HCT116 (cell line): ENCODE measurements at regions not wholly inside any gene's neighbourhood (a gene's known extent, or its start where the extent isn't known, plus 50 kb on each side); places are given as distances from the start of the nearest gene placed in this dataset.

Experiments used
- ATAC-seq: fragments of 200-7000 bp; cut with Tn5 transposase; 2 replicates; pipeline ENCODE4 v1.9.1; 2020; ENCODE audit warnings: mild to moderate bottlenecking, moderate library complexity
- BruUV-seq: library from RNA; stranded (reverse); fragments of 400-500 nt; replicated peaks from 2 replicates; lab custom pipeline; 2021; lab: Mats Ljungman, UMichigan
- CTCF ChIA-PET: fragments of 300-600 bp; sonication (Branson Sonifier 250); formaldehyde crosslinking; loops from one replicate; lab custom pipeline; 2021; ENCODE audit warnings: antibody characterized with exemption; lab: Charles Lee
- POLR2A ChIA-PET: fragments of 300-600, 350-600 bp; sonication (Branson Sonifier 250); formaldehyde crosslinking; loops from one replicate; lab custom pipeline; 2021; ENCODE audit warnings: antibody characterized with exemption; lab: Charles Lee
- RAD21 ChIA-PET, 2 experiments: fragments of 300-600 bp; sonication (Branson Sonifier 250); formaldehyde crosslinking; loops; one replicate each; lab custom pipeline; 2023; ENCODE audit warnings: low total read pairs in 2 of 2; ENCODE audit not compliant: uncharacterized antibody in 2 of 2, unreplicated experiment in 2 of 2, low non-redundant PET in 1 of 2; lab: Charles Lee
- DNase-seq: peaks from one replicate; pipeline ENCODE4 v3.0.0-alpha.2; 2010; ENCODE audit warnings: low read depth, low spot score
- H2AFZ ChIP-seq: fragments of 200-600 bp; shearing (Covaris generic), sonication (generic); 2 replicates; pipeline ENCODE4 v1.6.1; 2017; ENCODE audit warnings: low read depth, mixed run types, mixed read lengths, antibody characterized with exemption, low read length; ENCODE audit not compliant: poor library complexity, severe bottlenecking
- H3K27ac ChIP-seq: 2 replicates; pipeline ENCODE4 v1.5.1; 2012; ENCODE audit warnings: low read depth, low read length
- H3K27me3 ChIP-seq: fragments of 200-600 bp; sonication (generic); 2 replicates; pipeline ENCODE4 v1.6.1; 2016; ENCODE audit warnings: mixed run types, low read length, mixed read lengths; ENCODE audit not compliant: insufficient read depth
- H3K36me3 ChIP-seq, 2 experiments: fragments of 200-500 bp in 1 of 2; fragments of 200-600 bp in 1 of 2; sonication (Bioruptor generic) in 1 of 2; sonication (generic) in 1 of 2; 2 replicates each; pipeline versions ENCODE4 v1.5.1 to v1.6.1; 2014 to 2016; ENCODE audit warnings: low read length in 2 of 2, inconsistent platforms in 1 of 2, mixed read lengths in 1 of 2, mixed run types in 1 of 2; ENCODE audit not compliant: insufficient read depth in 2 of 2, control insufficient read depth in 1 of 2
- H3K4me1 ChIP-seq, 2 experiments: fragments of 200-600 bp in 1 of 2; sonication (generic) in 1 of 2; 2 replicates each; pipeline versions ENCODE4 v1.5.1 to v1.6.1; 2012 to 2017; ENCODE audit warnings: low read length in 2 of 2, inconsistent platforms in 1 of 2, mild to moderate bottlenecking in 1 of 2, mixed read lengths in 1 of 2, mixed run types in 1 of 2, moderate library complexity in 1 of 2; ENCODE audit not compliant: insufficient read depth in 2 of 2, control insufficient read depth in 1 of 2
- H3K4me2 ChIP-seq: fragments of 200-600 bp; sonication (generic); 2 replicates; pipeline ENCODE4 v1.6.1; 2017; ENCODE audit warnings: mixed run types, low read length, mixed read lengths
- H3K4me3 ChIP-seq, 2 experiments: fragments of 200-600 bp in 1 of 2; sonication (generic) in 1 of 2; replicated peaks in 1 of 2; 2 replicates each; pipeline ENCODE4 v1.5.1; 2011 to 2016; ENCODE audit warnings: low read length in 2 of 2, control low read depth in 1 of 2, low read depth in 1 of 2, mild to moderate bottlenecking in 1 of 2, mixed read lengths in 1 of 2, mixed run types in 1 of 2
- H3K79me2 ChIP-seq: fragments of 200-600 bp; sonication (generic); 2 replicates; pipeline ENCODE4 v1.6.1; 2017; ENCODE audit warnings: mild to moderate bottlenecking, mixed run types, low read length, moderate library complexity, mixed read lengths; ENCODE audit not compliant: insufficient read depth
- H3K9ac ChIP-seq: fragments of 200-600 bp; sonication (generic); 2 replicates; pipeline ENCODE4 v1.6.1; 2016; ENCODE audit warnings: low read length, mixed read lengths
- H3K9me2 ChIP-seq: fragments of 200-600 bp; sonication (generic), shearing (Covaris generic); 2 replicates; pipeline ENCODE4 v1.6.1; 2017; ENCODE audit warnings: mixed run types, mild to moderate bottlenecking, moderate library complexity; ENCODE audit not compliant: insufficient read depth
- H3K9me3 ChIP-seq, 2 experiments: fragments of 200-500 bp in 1 of 2; fragments of 200-600 bp in 1 of 2; sonication (Bioruptor generic) in 1 of 2; sonication (generic) in 1 of 2; 2 replicates each; pipeline ENCODE4 v1.6.1; 2014 to 2017; ENCODE audit warnings: low read length in 2 of 2, mixed read lengths in 2 of 2, inconsistent platforms in 1 of 2, low read depth in 1 of 2, mild to moderate bottlenecking in 1 of 2, mixed run types in 1 of 2, moderate library complexity in 1 of 2; ENCODE audit not compliant: control insufficient read depth in 1 of 2, insufficient read depth in 1 of 2
- H4K20me1 ChIP-seq: fragments of 200-600 bp; sonication (generic), shearing (Covaris generic); 2 replicates; pipeline ENCODE4 v1.6.1; 2017; ENCODE audit warnings: mixed run types, mild to moderate bottlenecking, moderate library complexity; ENCODE audit not compliant: insufficient read depth
- CBX3 ChIP-seq: IDR thresholded peaks from 2 replicates; pipeline ENCODE4 v1.6.1; 2012; ENCODE audit warnings: low read depth
- EZH2 ChIP-seq: fragments of 200-600 bp; sonication (generic); IDR thresholded peaks from 2 replicates; pipeline ENCODE4 v1.6.1; 2017; ENCODE audit warnings: antibody characterized with exemption, mixed run types
- FOSL1 ChIP-seq: IDR thresholded peaks from 2 replicates; pipeline ENCODE4 v1.6.1; 2012; ENCODE audit warnings: low read depth
- ZNF274 ChIP-seq: fragments of 200-500 bp; sonication (Bioruptor generic); IDR thresholded peaks from 2 replicates; pipeline ENCODE4 v1.6.1; 2014; ENCODE audit warnings: mild to moderate bottlenecking, low read depth, low read length, inconsistent platforms
- intact Hi-C: fragments of 100-400 bp; cut with micrococcal nuclease; formaldehyde crosslinking; loops from 2 replicates; pipeline ENCODE4 v1.10.0; 2022

DNA sequence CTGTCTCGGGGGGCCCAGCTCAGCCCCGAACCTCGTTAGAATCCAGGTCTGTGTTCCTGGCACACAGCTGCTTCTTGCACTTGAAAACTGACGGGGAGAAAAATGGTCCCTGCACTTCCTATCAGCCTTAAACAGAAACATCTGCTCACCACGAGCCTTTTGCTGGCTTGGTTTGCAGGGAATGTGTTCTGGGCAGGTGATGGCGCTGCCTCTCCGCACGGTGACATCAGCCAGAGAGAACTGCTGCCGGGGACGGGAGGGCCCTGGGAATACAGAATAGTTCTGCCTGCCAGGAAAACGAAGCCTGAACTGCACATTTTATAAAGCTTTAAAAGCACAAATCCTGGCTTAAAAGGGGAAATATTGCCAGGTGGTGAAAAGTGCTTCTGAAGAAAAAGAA lies 622.5 kb downstream of the TYW1 start:
- Histone ChIP-seq H2AFZ (no peak overlapping the region), H3K9me2 (no peaks in the 10 kb centered on the region), H3K4me1 (no peaks in the 10 kb centered on the region), H4K20me1 (no peaks in the 10 kb centered on the region), H3K9me3 (no peaks in the 10 kb centered on the region), H3K9ac (no peak overlapping the region), H3K79me2 (no peaks in the 10 kb centered on the region), H3K4me2 (no peak overlapping the region), H3K36me3 (no peaks in the 10 kb centered on the region), H3K27ac (no peak overlapping the region), H3K27me3 (no peaks in the 10 kb centered on the region), H3K4me3 (no peak overlapping the region)
- ChIA-PET POLR2A (no interaction called here), RAD21 (no interaction called here), CTCF (no interaction called here)
- intact Hi-C loops: no loop called here
- BruUV-seq: no TSS peak
- ATAC-seq (no peak), DNase-seq (no peak)
- TF ChIP-seq FOSL1: no peak
- TF ChIP-seq EZH2: no peak

DNA sequence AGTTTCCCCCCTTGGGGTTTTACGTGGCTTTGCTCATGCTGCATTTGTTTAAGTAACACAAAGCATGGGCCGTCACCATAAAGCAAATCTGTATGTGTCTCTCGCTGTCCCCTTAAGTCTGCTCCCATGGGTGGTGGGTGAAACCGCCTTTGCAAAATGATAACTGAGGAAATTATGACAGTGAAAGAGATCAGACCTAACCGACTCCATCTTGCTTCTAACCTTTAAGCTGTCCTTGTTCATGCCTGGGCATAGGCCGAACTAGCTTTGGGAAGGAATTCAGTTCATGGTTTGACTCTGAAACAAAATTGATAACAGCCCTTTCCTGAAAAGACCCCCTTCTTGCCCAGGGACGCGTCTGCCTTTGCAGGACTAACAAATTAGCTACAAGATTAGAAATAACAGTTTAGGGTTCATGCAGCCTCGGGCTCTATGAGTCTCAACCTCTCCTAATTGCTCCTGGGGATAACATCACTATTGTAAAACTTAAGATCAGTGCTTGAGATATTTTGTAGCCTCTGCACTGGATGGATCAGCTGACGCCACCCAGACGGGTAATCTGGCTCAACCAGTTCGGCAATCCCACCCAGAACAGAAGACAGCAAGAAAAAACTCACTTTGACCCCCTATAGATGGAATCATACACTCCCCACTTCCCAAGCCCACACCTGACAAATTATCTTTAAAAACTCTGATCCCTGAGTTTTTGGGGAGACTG lies 623.7 kb downstream of the TYW1 start:
- DNase-seq (no peak), ATAC-seq (no peak)
- Histone ChIP-seq H3K79me2 (no peaks in the 10 kb centered on the region), H3K4me1 (no peaks in the 10 kb centered on the region), H3K9ac (no peak overlapping the region), H3K27ac (no peak overlapping the region), H4K20me1 (no peaks in the 10 kb centered on the region), H3K4me3 (no peak overlapping the region), H3K27me3 (no peaks in the 10 kb centered on the region), H3K9me3 (no peaks in the 10 kb centered on the region), H3K36me3 (no peaks in the 10 kb centered on the region), H3K9me2 (no peaks in the 10 kb centered on the region), H2AFZ (no peak overlapping the region), H3K4me2 (no peak overlapping the region)
- no TSS peak for BruUV-seq
- RAD21 ChIA-PET: no interaction called here
- intact Hi-C loops: no loop called here
- POLR2A ChIA-PET: no interaction called here
- CTCF ChIA-PET: no interaction called here
- TF ChIP-seq EZH2: no peak
- TF ChIP-seq CBX3: no peak
- TF ChIP-seq ZNF274: no peak
